Right lobe of liver (tissue), 4 donors: ENCODE measurements at regions not wholly inside any gene's neighbourhood (a gene's known extent, or its start where the extent isn't known, plus 50 kb on each side); places are given as distances from the start of the nearest gene placed in this dataset.

Experiments used
- POLR2A ChIP-seq: fragments of 450-650 bp; IDR thresholded peaks from one replicate; pipeline ENCODE4 v1.6.1; 2017; ENCODE audit warnings: antibody characterized with exemption, mild to moderate bottlenecking
- TF ChIP-seq, protein P1 (sequence below), 4 donors: fragments of 200-600 bp in 3 of 4; fragments of 450-650 bp in 1 of 4; IDR thresholded peaks; one replicate each; pipeline versions ENCODE4 v1.5.1 to v1.8.0; 2016 to 2022; ENCODE audit warnings: antibody characterized with exemption in 4 of 4, mild to moderate bottlenecking in 2 of 4
- donor health status: DM: no; HTN: no; CAD: no.
- donor health status: DM: no; HTN: no; CAD: no.
- donor health status: DM: no; HTN: yes; CAD: no.

DNA sequence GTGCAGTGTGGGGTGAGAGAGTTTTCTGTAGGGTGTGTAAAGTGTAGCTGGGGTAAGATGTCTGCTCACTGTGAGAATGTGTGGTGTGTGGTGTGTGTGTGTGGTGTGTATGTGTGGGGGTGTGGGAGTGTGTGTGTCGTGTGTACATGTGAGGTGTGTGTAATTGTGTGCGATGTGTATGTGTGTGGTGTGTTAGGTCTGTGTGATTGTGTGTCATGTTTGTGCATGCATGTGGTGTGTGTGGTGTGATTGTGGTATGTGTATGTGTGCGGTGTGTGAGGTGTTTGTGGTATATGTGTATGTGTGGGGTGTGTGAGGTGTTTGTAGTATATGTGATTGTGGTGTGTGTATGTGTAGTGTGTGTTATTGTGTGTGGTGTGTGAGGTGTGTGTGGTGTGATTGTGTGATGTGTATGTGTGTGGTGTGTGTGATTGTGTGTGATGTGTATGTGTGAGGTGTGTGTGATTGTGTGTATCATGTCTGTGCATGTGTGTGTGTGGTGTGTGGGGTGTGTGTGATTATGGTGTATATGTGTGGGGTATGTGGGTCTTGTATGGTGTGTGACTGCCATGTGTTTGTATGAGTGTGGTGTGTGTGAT, 241.7 kb upstream of the HDAC4 start:
- TF ChIP-seq, protein P1, sequence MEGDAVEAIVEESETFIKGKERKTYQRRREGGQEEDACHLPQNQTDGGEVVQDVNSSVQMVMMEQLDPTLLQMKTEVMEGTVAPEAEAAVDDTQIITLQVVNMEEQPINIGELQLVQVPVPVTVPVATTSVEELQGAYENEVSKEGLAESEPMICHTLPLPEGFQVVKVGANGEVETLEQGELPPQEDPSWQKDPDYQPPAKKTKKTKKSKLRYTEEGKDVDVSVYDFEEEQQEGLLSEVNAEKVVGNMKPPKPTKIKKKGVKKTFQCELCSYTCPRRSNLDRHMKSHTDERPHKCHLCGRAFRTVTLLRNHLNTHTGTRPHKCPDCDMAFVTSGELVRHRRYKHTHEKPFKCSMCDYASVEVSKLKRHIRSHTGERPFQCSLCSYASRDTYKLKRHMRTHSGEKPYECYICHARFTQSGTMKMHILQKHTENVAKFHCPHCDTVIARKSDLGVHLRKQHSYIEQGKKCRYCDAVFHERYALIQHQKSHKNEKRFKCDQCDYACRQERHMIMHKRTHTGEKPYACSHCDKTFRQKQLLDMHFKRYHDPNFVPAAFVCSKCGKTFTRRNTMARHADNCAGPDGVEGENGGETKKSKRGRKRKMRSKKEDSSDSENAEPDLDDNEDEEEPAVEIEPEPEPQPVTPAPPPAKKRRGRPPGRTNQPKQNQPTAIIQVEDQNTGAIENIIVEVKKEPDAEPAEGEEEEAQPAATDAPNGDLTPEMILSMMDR (IDR thresholded peaks at IDR 0.05), result no peak
- no peak for TF ChIP-seq POLR2A
